ENCODE measurements at regions not wholly inside any gene's neighbourhood (a gene's known extent, or its start where the extent isn't known, plus 50 kb on each side); places are given as distances from the start of the nearest gene placed in this dataset.

DNA sequence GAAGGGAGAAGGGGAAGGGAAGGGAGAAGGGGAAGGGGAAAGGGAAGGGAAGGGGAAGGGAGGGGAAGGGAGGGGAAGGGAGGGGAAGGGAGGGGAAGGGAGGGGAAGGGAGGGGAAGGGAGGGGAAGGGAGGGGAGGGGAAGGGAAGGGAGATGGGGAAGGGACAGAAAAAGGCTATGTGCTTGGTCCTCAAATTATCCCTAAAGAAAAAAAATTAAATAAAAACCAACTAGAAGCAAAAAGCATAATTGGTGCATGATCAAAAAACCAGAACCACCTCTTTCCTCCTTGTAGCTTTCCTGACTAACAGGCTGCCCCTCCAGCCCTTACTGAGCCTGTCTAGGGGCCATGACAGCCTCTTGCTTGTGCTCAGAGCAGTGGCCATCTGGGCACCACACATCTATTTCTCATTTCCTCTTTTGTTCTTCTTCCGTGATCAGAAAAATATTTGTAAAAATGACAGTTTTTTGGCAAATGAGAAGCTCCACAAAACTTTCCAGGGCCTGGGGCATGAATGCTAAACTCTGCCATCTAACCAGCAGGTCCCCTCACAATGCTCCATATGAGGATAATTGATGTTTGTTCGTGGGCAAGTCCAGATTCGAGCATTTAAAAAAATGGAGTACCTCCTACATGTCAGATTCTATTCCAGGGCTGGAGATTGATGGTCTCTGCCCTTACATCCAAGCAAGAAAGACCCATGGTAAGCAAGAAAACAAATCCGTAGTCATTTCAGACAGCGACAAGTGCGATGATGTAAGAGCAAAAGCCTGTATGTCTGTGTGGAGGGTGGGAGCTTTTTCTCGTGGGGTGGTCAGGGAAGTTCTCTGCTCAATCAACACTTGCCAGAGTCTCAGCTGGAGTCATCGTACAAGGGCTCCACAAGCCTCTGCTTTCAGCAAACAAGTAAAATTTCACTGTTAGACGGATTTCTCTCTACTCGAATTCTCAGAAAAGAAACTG, 320.9 kb downstream of the WDR11 start:
- no peak for DNase-seq (ENCODE audit: low spot score)

DNA sequence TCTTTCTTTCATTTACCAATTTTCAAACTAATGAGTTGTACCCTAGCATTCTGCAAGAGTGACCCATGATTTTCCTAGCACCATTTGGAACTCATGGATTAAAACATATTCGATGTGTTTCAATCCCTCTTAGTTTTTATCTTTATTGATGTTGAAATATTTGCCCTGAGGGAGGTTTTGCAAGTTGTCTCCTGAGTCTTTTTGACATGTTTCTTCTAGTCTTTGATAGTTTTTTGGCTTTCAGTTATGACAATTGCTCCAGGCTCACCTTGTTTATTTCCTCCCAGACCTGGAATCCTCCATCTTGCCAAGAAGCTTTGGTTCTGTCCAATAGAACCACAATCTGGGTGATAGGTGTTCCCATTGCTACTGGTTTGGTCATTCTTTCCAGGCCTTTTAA, 327.8 kb downstream of the WDR11 start:
- no peak for DNase-seq (ENCODE audit: low spot score)

DNA sequence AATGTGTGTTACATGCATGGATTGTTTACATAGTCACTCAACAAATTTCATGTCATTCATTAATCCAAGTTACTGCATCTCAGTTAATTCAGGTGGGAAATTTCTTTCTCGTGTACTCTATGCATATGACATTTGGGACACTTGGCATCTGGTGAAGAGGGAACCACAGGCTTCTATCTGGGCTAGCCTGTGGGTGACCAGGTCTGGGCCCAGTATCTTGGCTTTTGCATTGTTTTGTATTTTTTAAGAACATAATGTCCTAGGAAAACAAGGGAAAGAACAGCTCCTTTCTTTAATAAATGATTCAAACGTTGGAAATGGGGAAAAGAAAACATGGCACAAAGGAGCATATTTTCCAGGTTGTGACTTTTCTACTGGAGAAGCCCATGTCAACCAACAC, 331.1 kb downstream of the WDR11 start:
- no peak for DNase-seq (ENCODE audit: low spot score)

DNA sequence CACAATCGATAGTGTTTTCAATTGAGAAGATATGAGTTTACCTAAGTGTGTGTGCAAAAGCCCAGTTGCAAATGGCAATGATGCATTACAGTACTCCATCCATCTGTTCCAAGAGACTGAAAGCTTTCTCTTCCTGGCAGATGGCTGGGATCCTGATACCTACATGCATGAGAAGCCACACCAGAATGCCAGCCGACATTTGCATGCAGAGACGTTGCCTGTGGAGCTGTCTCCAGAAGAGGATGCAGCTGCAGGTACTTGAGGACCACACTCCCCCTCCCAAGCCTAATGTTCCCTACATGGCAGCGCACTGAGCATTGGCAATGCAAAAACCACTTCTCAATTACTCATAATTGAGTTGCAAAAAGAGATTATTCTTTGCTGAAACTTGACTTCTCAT, 332.1 kb downstream of the WDR11 start:
- no peak for DNase-seq (ENCODE audit: low spot score)

DNA sequence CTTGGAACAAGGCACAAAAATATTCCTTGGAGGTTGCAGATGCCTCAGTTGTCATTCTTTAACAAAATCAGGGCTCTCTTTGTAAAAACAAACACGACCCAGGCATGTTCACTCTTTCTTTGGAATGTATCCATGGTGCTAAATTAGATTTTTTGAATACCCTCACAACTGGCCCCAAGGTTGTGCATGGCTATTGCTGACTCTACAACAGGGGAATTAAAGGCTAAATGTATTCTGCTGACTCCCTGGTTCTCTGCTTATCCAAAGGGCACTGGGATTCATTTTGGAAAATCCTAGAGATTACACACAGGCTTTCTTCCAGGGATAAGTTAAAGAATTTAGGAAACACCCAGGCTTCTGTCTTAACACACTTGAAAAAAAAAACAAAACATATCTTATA, 332.5 kb downstream of the WDR11 start:
- no peak for DNase-seq (ENCODE audit: low spot score)

DNA sequence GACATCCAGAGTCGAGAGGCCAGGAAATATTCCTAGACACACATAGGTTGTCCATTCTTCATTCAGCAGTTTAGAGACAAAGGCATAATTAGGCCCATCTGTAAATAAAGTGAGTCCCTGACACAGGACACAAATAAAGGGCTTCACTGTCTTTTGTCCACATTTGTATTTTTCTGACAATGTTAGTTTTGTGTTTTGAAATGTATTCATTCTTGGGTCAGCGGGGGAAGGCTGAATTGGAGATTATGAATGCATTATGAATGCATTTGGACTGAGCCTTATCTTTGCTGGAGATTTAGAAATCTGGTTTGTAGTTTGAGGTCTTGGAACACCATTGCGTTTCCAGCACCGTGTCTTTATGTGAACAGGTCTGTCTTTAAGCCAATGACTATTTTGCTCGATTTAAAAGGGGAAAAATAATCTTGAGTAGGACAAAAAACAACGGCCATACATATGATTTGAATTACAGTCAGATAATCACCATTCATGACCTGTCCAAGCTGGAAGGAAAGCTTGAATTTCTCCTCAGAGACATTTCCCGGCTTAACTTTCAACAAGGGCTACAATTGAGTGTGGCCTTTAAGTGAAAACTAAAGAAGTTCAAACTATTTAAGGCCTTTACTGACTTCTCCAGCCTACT, 334.8 kb downstream of the WDR11 start:
- no peak for DNase-seq (ENCODE audit: low spot score)

DNA sequence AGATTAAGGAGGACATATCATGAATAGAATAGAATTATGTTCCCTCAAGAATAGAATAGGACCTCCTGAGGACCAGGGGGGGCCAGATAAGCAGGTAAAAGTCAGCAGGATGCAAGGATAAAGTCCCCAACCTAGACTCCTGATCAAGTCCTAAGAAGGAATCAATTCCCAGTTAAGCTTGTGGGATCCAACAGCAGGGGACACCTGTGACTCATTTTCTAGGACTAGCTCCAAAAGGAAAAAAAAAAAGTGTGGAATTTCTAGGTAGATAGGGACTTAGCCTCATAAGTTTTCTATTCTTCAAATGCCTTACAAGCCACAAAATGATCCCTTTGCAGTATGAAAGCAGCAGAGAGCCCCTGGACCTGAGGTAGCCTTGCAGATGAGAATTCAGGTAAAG, 336.2 kb downstream of the WDR11 start:
- DNase-seq (ENCODE audit: low spot score) = no peak

DNA sequence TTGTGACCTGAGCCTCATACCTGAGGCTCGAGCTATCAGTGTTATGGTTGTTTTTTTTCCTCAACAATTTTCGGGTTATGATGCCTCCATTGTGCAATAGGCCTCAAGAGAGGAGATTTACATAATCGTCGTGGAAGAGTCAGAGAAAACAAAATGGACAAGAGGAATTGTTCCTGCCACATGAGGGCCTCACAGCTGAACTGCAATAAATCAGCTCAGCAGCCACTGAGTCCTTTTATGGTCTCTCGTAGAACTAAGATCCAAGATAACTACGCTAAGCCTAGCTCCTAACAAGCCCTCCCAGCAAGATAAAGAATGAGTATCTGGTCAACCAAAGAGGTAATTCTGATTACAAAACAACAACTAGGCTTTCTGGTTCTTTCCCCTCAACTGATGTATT, 336.8 kb downstream of the WDR11 start:
- no peak for DNase-seq (ENCODE audit: low spot score)

DNA sequence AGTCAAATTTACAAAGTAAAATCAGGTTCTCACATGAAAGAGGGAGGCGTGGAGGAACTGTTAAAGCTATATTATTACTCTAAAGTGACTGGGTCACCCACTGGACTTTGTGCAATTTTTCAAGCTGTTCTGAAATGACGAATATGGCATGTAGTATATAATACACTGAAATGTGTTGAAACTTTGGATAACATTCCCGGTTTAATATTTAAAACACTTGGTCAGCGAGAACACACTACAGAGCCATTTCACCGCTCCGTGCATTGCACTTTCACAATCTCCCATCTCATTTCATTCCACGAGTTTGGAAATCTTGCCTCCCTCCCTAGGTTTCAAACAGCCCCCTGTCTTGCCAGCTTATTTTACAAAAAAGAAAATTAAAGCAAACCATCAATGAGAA, 337.9 kb downstream of the WDR11 start:
- no peak for DNase-seq (ENCODE audit: low spot score)

DNA sequence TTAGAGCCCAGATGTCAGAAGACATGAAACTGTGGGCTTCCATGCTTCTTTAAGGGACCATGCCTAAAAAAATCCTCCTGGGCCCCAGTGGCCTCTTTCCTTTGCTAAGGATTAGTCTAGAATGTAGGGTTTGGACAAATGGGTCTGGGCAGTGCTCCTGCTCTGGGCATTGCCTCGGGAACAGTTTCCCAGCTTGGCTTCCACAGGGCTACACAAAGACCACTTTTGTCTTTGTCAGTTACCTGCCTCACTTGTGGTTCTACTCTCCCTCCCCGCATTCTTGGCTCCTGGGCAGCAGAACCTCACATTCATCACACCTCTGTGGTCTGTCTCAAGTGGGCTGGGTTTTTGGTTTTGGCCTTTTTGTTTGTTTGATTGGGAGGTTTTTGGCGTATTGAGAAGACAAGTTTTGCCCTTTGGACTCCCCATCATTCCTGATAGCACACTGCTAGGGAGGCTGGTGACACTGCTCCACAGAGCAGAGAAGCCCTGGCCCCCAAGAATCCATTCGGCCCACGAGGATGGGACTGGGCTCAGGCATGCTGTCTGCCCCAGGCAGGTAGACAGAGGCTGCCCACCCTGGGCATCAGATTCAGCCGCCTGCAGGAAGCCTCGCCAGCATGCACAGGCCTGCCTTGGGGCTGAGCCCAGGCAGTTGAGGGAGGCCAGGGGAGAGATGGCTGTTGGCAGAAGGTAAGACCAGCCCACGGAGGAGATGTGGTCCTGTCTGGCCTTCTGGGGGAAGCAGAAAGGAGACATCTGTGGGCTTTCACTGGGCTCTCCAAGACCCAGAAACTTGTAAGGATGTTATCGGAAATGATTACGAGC, 343.7 kb downstream of the WDR11 start:
- DNase-seq (ENCODE audit: low spot score) = no peak

DNA sequence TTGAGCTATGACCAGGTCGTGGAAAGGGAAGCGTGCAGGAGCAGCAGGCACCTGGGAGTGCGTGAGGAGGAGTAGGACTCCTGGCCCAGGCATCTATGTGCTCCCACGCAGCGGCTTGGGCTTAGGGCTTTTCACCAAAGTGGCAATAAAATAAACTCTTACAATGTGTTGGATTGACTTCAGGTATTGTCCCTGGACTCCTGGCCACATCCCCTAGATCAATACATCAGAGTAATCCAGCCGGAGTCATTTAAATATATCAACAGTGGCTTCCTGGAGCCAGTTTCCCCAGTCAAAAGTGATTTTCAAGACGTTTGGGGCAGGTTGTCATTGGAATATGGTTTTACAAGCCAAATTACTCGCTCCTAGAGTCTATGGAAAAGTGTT, 344.4 kb downstream of the WDR11 start:
- DNase-seq (ENCODE audit: low spot score) = no peak

DNA sequence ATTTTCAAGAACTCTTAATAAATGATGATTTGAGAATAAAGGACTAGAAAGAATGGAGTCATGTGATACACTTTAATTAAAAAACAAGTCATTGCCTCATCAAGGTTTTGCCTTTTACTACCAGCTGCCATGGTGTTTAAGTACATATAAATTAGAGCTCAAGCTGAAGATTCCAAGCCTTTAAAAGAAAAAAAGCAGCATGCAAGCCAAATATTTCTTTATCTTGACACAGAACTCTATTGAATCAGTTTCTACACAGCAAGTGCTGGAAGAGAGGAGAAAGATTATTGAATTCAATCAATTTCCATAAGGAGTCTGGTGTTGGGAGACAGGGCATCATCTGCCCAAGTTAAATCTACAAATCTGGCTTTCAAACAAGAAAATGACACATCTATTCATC, 347.9 kb downstream of the WDR11 start:
- DNase-seq (ENCODE audit: low spot score) = no peak

DNA sequence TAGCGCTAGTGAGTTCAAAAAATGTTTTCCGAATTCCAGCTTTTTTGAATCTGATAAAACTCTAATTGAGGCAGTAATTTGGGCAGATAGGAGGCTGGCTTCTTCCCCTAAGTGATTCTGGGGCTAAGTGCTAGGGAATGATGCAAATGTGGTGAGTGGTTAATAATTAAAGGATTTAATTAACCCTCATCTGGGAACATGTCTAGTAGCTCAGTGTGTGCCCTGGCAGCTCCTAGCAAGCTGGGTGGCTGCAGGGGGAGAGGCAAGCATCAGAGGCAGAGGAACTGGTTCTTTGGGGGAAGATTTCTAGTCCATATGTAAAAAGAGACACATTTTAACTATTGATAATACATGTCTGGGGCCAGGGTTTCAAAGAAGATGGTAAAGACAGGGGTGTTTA, 354.5 kb downstream of the WDR11 start:
- no peak for DNase-seq (ENCODE audit: low spot score)

DNA sequence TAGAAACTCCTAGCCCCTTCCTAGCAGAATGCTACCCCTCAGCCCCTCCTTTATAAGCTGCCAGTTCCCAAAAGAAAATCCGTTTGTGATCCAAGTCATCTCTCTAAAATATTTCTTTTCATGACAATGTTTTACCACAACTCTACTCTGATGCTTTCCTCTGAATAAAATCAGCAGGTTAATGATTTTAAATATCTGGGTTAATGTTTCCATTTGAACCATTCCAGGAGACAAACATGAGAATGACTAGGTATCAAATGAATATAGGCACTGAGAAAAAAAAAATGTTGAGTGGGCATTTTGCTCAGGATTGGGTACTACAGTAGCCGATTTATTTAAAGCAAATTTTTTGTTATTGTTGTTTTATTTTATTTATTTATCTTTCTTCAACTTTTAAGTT, 360.3 kb downstream of the WDR11 start:
- no peak for DNase-seq (ENCODE audit: low spot score)

DNA sequence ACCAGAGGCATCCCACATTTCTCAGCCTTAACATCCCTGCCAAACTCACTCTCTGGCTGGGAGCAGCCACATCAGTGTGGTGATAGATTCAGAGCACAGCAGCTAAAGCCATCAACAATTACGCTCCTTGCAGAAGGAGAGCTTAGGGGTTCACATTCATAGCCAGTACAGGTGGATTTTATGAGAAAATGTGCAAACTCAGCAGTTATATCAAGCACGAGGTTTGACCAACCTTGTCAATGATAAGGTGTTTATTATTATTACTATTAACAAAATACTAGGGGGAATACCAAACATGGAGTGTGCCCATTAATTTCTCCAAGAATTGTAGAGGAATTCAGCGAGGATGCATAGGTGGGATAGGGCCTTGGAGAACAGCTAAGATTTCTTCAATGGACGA, 362.3 kb downstream of the WDR11 start:
- no peak for DNase-seq (ENCODE audit: low spot score)

DNA sequence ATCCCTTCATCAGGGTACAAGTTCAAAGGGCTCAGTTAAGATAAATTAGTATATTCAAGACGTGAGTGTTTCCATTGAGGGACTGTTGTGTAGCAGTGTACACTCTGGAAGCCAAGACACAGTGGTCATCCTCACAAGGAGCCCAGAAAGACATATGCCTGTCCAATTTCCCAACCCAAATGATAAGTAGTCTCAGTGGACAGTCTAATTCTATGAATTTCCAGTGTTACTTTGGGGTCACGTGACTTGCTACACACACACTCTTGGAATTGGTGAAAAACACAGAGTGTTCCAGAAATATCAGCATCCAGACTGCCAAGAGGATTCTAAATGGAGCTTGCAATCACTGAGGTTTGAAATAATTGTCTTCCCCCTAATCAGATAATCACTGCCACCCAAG, 365.1 kb downstream of the WDR11 start:
- DNase-seq (ENCODE audit: low spot score) = no peak

DNA sequence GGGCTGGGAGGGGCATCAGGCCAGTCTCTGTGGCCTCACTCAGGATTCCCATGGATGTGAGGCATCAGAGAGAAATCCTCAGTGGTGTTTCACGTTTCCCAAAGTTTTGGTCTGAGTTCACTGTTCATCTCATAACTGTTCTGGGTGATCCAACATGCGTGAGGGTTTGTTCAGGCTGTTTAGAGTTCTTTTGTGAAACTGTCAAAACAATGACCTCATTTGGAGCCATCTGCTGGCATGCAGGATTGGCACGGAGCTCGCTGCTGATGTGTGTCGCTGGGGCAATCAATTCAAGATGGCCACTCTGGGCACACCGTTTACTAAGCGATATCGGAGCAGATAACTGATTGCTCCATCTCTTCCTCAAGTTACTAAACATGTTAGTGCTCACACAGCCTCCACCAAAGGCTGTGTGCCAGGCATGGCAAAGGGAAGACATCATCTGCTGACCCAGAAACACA, 365.6 kb downstream of the WDR11 start:
- DNase-seq (ENCODE audit: low spot score) = no peak

DNA sequence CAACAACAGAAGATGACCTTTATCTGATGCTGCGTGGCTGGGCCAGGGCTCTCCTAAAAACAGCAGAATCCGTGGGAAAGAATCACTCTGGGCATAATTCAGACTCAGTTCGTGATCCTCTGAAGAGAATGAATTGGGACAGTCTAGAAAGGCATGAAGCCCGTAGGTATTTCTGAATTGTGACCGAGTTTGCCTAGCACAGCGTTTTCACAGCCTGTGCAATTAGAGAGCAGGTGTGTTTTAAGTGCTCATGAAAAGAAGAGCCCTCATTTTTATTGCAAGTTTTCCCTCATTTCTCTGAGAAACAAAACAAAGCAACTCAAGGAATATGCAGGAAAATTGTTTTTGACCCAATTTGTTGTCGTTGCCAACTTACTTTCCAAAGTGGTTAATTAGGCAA, 366.2 kb downstream of the WDR11 start:
- no peak for DNase-seq (ENCODE audit: low spot score)

DNA sequence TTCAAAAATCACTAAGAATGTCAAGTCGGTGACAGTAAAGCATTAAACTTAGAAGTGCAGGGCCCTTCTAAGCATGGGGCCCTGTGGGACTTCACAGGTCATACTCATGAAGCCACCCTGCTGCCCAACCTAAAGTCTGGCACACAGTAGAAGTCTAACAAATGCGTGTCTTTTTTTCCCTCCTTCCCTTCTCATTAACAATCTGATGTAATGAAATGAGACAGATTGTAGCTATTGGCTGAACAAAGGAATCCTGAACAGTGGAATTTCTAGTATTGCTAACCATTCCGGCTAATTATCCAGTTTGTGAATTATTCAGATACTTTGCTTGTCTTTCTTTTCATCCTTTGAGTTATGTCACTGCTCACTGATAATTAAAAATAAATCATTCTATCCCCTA, 369.9 kb downstream of the WDR11 start:
- DNase-seq (ENCODE audit: low spot score) = no peak

DNA sequence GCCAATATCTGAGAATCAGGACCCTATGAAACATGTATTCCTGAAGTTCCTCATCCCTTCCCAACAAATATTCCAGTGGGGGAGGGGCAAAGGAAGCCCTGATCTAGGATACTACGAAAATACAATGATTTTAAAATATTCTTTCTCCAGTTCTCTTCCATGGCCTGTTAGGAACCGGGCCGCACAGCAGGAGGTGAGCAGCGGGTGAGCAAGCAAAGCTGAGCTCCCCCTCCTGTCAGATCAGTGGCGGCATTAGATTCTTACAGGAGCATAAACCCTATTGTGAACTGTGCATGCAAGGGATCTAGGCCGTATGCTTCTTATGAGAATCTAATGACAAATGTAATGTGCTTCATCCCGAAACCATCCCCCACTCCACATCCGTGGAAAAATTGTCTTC, 370.8 kb downstream of the WDR11 start:
- no peak for DNase-seq (ENCODE audit: low spot score)

DNA sequence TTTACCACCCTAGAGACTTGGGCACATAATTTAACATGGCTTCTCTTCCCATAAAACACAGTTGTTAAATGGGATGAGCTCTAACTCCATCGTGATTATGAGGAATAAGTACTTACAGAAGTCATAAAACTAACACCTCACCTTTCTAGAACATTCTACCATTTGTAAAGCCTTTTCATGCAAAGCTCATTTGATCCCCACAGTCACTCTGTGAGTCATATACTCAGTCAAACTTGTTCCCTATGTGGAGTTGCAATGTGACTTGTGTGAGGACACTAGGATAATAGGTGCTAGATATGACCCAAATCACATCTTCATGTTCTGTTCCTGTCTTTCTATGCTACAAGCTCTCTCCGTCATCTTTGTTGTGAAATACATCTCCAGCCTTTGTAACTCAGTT, 371.7 kb downstream of the WDR11 start:
- DNase-seq (ENCODE audit: low spot score) = no peak

DNA sequence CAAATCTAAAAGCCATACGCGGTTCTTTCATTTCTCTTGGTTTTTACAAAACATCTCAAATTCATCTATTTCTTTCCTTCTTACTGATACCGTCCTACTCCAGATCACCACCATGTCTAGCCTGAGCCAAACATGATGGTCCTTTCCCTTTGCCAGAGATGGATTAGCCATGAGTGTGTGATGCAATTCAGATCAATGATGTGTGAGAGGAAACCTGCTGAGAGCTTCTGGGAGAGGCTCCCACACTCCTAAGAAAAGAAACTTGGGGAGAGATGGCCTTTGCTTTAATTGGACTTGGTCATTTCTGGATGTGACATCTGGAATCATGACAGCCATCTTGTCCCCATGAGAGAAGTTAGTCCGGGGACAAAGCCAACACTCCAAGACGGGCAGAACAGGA, 367.2 kb downstream of the FGFR2 start:
- DNase-seq (ENCODE audit: low spot score) = no peak

DNA sequence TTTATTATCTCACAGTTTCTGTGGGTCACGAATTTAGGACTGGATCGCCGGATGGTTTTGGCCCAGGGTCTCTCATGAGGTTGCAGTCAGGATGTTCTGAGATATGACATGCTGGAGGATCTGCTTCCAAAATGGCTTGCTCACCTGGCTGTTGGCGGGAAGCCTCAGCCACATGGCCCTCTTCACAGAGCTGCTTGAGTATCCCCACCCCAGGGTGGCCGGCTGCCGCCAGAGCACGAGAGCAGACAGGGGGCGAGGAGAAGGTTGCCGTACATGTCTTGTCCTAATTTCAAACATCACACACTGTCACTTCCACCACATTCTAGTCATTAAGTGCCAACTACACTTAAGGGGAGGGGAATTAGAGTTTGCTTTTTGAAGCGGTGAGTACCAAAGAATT, 365.8 kb downstream of the FGFR2 start:
- no peak for DNase-seq (ENCODE audit: low spot score)
